Endothelial cell of umbilical vein (primary cell): ENCODE measurements at regions not wholly inside any gene's neighbourhood (a gene's known extent, or its start where the extent isn't known, plus 50 kb on each side); places are given as distances from the start of the nearest gene placed in this dataset.

Experiments used
- BruUV-seq: library from RNA; stranded (reverse); fragments of 400-500 nt; replicated peaks from 2 replicates; lab custom pipeline; 2021; lab: Mats Ljungman, UMichigan
- CTCF ChIA-PET: fragments of 300-600, 350-600 bp; sonication (Branson Sonifier 250); formaldehyde crosslinking; loops from one replicate; lab custom pipeline; 2021; ENCODE audit warnings: antibody characterized with exemption, inconsistent platforms; lab: Charles Lee
- POLR2A ChIA-PET: fragments of 300-600, 350-600 bp; sonication (Branson Sonifier 250); formaldehyde crosslinking; loops from one replicate; lab custom pipeline; 2021; ENCODE audit warnings: antibody characterized with exemption, inconsistent platforms; lab: Charles Lee
- DNase-seq: peaks from one replicate; pipeline ENCODE4 v3.0.0-alpha.2; 2011; ENCODE audit warnings: low read depth, low spot score
- FAIRE-seq: peaks from 2 replicates; lab custom pipeline; 2011; peaks lifted over from hg19 to GRCh38; lab: Jason Lieb, UNC
- H2AFZ ChIP-seq: 2 replicates; pipeline ENCODE4 v1.6.0; 2012; ENCODE audit warnings: low read depth, low read length, control low read depth, inconsistent platforms
- H3K27ac ChIP-seq: 2 replicates; pipeline ENCODE4 v1.5.1; 2011; ENCODE audit warnings: low read depth, mild to moderate bottlenecking, control low read depth, low read length, moderate library complexity; ENCODE audit not compliant: insufficient read depth
- H3K27me3 ChIP-seq, 2 experiments: 2 replicates each; pipeline versions ENCODE4 v1.6.0 to v1.6.1; 2011; ENCODE audit warnings: low read length in 2 of 2, mixed read lengths in 1 of 2; ENCODE audit not compliant: control insufficient read depth in 2 of 2, insufficient read depth in 2 of 2
- H3K36me3 ChIP-seq, 2 experiments: 2 replicates in 1 of 2; 3 replicates in 1 of 2; pipeline ENCODE4 v1.5.1; 2011; ENCODE audit warnings: low read length in 2 of 2, mild to moderate bottlenecking in 1 of 2, moderate library complexity in 1 of 2; ENCODE audit not compliant: control insufficient read depth in 2 of 2, insufficient read depth in 2 of 2; ENCODE audit errors: extremely low read depth in 1 of 2
- H3K4me1 ChIP-seq: 3 replicates; pipeline ENCODE4 v1.5.1; 2011; ENCODE audit warnings: mild to moderate bottlenecking, low read length; ENCODE audit not compliant: control insufficient read depth, insufficient read depth; ENCODE audit errors: extremely low read depth
- H3K4me2 ChIP-seq: 2 replicates; pipeline ENCODE4 v1.6.1; 2011; ENCODE audit warnings: low read length, control low read depth, mixed read lengths; ENCODE audit not compliant: insufficient read depth
- H3K4me3 ChIP-seq, 3 experiments: fragments of 200-600 bp in 1 of 3; sonication (generic), shearing (Covaris generic) in 1 of 3; replicated peaks in 1 of 3; 2 replicates each; pipeline ENCODE4 v1.5.1; 2011 to 2016; ENCODE audit warnings: control low read depth in 3 of 3, low read length in 3 of 3, mild to moderate bottlenecking in 2 of 3, inconsistent platforms in 1 of 3, low read depth in 1 of 3, moderate library complexity in 1 of 3; ENCODE audit not compliant: insufficient read depth in 1 of 3
- H3K79me2 ChIP-seq: 2 replicates; pipeline ENCODE4 v1.6.0; 2012; ENCODE audit warnings: low read length, inconsistent platforms; ENCODE audit not compliant: control insufficient read depth, insufficient read depth
- H3K9ac ChIP-seq: replicated peaks from 2 replicates; pipeline ENCODE3; 2011; ENCODE audit warnings: low read length, control low read depth; ENCODE audit not compliant: insufficient read depth; ENCODE audit errors: extremely low read depth
- H3K9me1 ChIP-seq: replicated peaks from 3 replicates; pipeline ENCODE4 v1.6.0; 2011; ENCODE audit warnings: mild to moderate bottlenecking, low read length; ENCODE audit not compliant: control insufficient read depth, insufficient read depth; ENCODE audit errors: extremely low read depth
- H3K9me3 ChIP-seq: replicated peaks from 2 replicates; pipeline ENCODE4 v1.5.1; 2012; ENCODE audit warnings: low read length, inconsistent platforms; ENCODE audit not compliant: control insufficient read depth, insufficient read depth
- H4K20me1 ChIP-seq: replicated peaks from 2 replicates; pipeline ENCODE3; 2011; ENCODE audit warnings: mild to moderate bottlenecking, low read length; ENCODE audit not compliant: control insufficient read depth, insufficient read depth; ENCODE audit errors: extremely low read depth
- CTCF ChIP-seq, 2 donors: IDR thresholded peaks; 1 replicate in 1 of 2; 2 replicates in 1 of 2; pipeline ENCODE4 v1.5.1; 2011; ENCODE audit warnings: low read length in 2 of 2, mild to moderate bottlenecking in 2 of 2, moderate library complexity in 2 of 2, control low read depth in 1 of 2, inconsistent platforms in 1 of 2, low read depth in 1 of 2; ENCODE audit not compliant: insufficient read depth in 1 of 2; ENCODE audit errors: extremely low read depth in 1 of 2
- EZH2 ChIP-seq: IDR thresholded peaks from 2 replicates; pipeline ENCODE4 v1.6.1; 2012; ENCODE audit warnings: borderline replicate concordance, low read depth, mild to moderate bottlenecking, moderate library complexity, low read length, inconsistent platforms; ENCODE audit not compliant: severe bottlenecking
- FOS ChIP-seq: IDR thresholded peaks from 2 replicates; pipeline ENCODE4 v1.6.1; 2011; ENCODE audit warnings: mild to moderate bottlenecking, low read length, moderate library complexity, borderline replicate concordance; ENCODE audit not compliant: insufficient read depth
- GATA2 ChIP-seq: IDR thresholded peaks from 2 replicates; pipeline ENCODE4 v1.7.0; 2011; ENCODE audit warnings: low read depth, mild to moderate bottlenecking, moderate library complexity, mixed read lengths, low read length; ENCODE audit not compliant: insufficient read length, insufficient read depth
- JUN ChIP-seq: IDR thresholded peaks from 2 replicates; pipeline ENCODE4 v1.6.1; 2011; ENCODE audit warnings: borderline replicate concordance, low read depth; ENCODE audit not compliant: insufficient read length, insufficient read depth
- MAX ChIP-seq: IDR thresholded peaks from 2 replicates; pipeline ENCODE4 v1.6.1; 2011; ENCODE audit not compliant: insufficient read depth, insufficient read length
- MYC ChIP-seq: IDR thresholded peaks from one replicate; pipeline ENCODE4 v1.6.1; 2011; ENCODE audit warnings: mild to moderate bottlenecking, low read depth, low read length
- POLR2A ChIP-seq: IDR thresholded peaks from 2 replicates; pipeline ENCODE4 v1.6.1; 2012; ENCODE audit warnings: low read depth, mild to moderate bottlenecking, control low read depth, low read length
- POLR2AphosphoS5 ChIP-seq: IDR thresholded peaks from 2 replicates; pipeline ENCODE4 v1.6.1; 2012; ENCODE audit warnings: low read depth, mild to moderate bottlenecking, control low read depth, low read length, moderate library complexity; ENCODE audit not compliant: insufficient read depth
- dilution Hi-C: fragments of 300-500 bp; cut with MboI; formaldehyde crosslinking; loops from one replicate; pipeline ENCODE4 v1.15.0; 2019; ENCODE audit warnings: low sequenced_read_pairs; ENCODE audit not compliant: extremely low pct_ligation_motif_present
- intact Hi-C: fragments of 100-400 bp; cut with micrococcal nuclease; formaldehyde crosslinking; loops from one replicate; pipeline ENCODE4 v1.10.0; 2022

- no peak for FAIRE-seq
- BruUV-seq = no TSS peak
- ChIA-PET POLR2A (no interaction called here), CTCF (no interaction called here)
- H3K4me3 ChIP-seq = no peak overlapping the region
- no peaks in the 10 kb centered on the region for H4K20me1 ChIP-seq
- H3K9me3 ChIP-seq = no peaks in the 10 kb centered on the region
- no peak overlapping the region for H2AFZ ChIP-seq
- intact Hi-C loops = no loop called here
- H3K9ac ChIP-seq = no peak overlapping the region
- no peaks in the 10 kb centered on the region for H3K9me1 ChIP-seq
- no peak overlapping the region for H3K27ac ChIP-seq
- H3K79me2 ChIP-seq = no peaks in the 10 kb centered on the region
- no peaks in the 10 kb centered on the region for H3K27me3 ChIP-seq
- no peak overlapping the region for H3K4me2 ChIP-seq
- TF ChIP-seq EZH2 = no peak
- TF ChIP-seq GATA2 = no peak
- no peak for TF ChIP-seq FOS
- no peak for TF ChIP-seq JUN
- no peak for TF ChIP-seq MAX
- no peak for TF ChIP-seq POLR2AphosphoS5
- no peak for TF ChIP-seq POLR2A
- no peak for TF ChIP-seq CTCF (IDR thresholded peaks at IDR 0.05; ENCODE audit: extremely low read depth in 1 of 2, insufficient read depth in 1 of 2, low read depth in 1 of 2, low read length in 2 of 2)
- TF ChIP-seq MYC = no peak
- no peak for DNase-seq
- H3K36me3 ChIP-seq = no peaks in the 10 kb centered on the region
- no peaks in the 10 kb centered on the region for H3K4me1 ChIP-seq
- dilution Hi-C loops = no loop called here
Measured at GRCh38 chr14:41171045-41171444, 435.6 kb upstream of the LRFN5 start.
